A673 (cell line): ENCODE measurements at regions not wholly inside any gene's neighbourhood (a gene's known extent, or its start where the extent isn't known, plus 50 kb on each side); places are given as distances from the start of the nearest gene placed in this dataset.

Source experiments
- BruUV-seq: library from RNA; stranded (reverse); fragments of 400-500 nt; replicated peaks from 2 replicates; lab custom pipeline; 2021; lab: Mats Ljungman, UMichigan
- CTCF ChIA-PET: fragments of 300-600 bp; sonication (Branson Sonifier 250); formaldehyde crosslinking; loops from one replicate; lab custom pipeline; 2022; ENCODE audit warnings: antibody characterized with exemption; lab: Charles Lee
- POLR2A ChIA-PET: fragments of 300-600 bp; sonication (Branson Sonifier 250); formaldehyde crosslinking; loops from one replicate; lab custom pipeline; 2022; ENCODE audit warnings: antibody characterized with exemption; ENCODE audit not compliant: low non-redundant PET; lab: Charles Lee
- DNase-seq: peaks from one replicate; pipeline ENCODE4 v3.0.0-alpha.2; 2015; ENCODE audit warnings: low spot score
- H3K27ac ChIP-seq: fragments of 200-600 bp; sonication (generic); 2 replicates; pipeline ENCODE4 v1.5.1; 2016; ENCODE audit warnings: mixed run types, low read depth, mild to moderate bottlenecking, mixed read lengths, antibody characterized with exemption, low read length; ENCODE audit not compliant: poor library complexity, severe bottlenecking
- H3K27me3 ChIP-seq: fragments of 200-600 bp; sonication (generic); replicated peaks from 2 replicates; pipeline ENCODE4 v1.6.1; 2017; ENCODE audit warnings: mixed run types, low read depth, mild to moderate bottlenecking, mixed read lengths, antibody characterized with exemption, low read length; ENCODE audit not compliant: insufficient read depth, poor library complexity
- H3K36me3 ChIP-seq: fragments of 200-600 bp; sonication (generic); 2 replicates; pipeline ENCODE4 v1.6.1; 2016; ENCODE audit warnings: mixed run types, mild to moderate bottlenecking, mixed read lengths, antibody characterized with exemption, low read length; ENCODE audit not compliant: insufficient read depth, poor library complexity, severe bottlenecking
- H3K4me1 ChIP-seq: fragments of 200-600 bp; sonication (generic); 2 replicates; pipeline ENCODE4 v1.6.1; 2017; ENCODE audit warnings: mixed run types, mild to moderate bottlenecking, mixed read lengths, antibody characterized with exemption, low read length; ENCODE audit not compliant: insufficient read depth, poor library complexity, severe bottlenecking
- H3K4me3 ChIP-seq: fragments of 200-600 bp; sonication (generic); 2 replicates; pipeline ENCODE4 v1.5.1; 2016; ENCODE audit warnings: low read depth, mixed run types, mild to moderate bottlenecking, mixed read lengths, low read length; ENCODE audit not compliant: poor library complexity, severe bottlenecking
- H3K9me3 ChIP-seq: fragments of 200-600 bp; sonication (generic); 2 replicates; pipeline ENCODE4 v1.6.1; 2016; ENCODE audit warnings: mixed run types, low read depth, mild to moderate bottlenecking, mixed read lengths, antibody characterized with exemption, low read length; ENCODE audit not compliant: poor library complexity, severe bottlenecking
- EZH2 ChIP-seq: fragments of 200-600 bp; sonication (generic); IDR thresholded peaks from 2 replicates; pipeline ENCODE4 v1.6.1; 2017; ENCODE audit warnings: borderline replicate concordance, low read depth, mild to moderate bottlenecking, mixed read lengths, antibody characterized with exemption, low read length; ENCODE audit not compliant: poor library complexity, severe bottlenecking
- intact Hi-C: fragments of 100-400 bp; cut with micrococcal nuclease; formaldehyde crosslinking; loops from one replicate; pipeline ENCODE4 v1.10.0; 2022; ENCODE audit not compliant: unreplicated experiment
- TF ChIP-seq, protein P1 (sequence below): fragments of 300-800, 200-600 bp; sonication (generic); conservative IDR thresholded peaks from 2 replicates; pipeline ENCODE4 v1.5.1; 2017; ENCODE audit warnings: low read depth, mild to moderate bottlenecking, antibody characterized with exemption, low read length, moderate library complexity, mixed read lengths

- no peak for DNase-seq
- ChIA-PET CTCF (no interaction called here), POLR2A (no interaction called here)
These were observed 998.1 kb upstream of the TMEM132C start for GRCh38 chr12:127268706-127269425.

GRCh38 chr12:127270193-127270592, 996.8 kb upstream of the TMEM132C start:
- ChIA-PET CTCF (no interaction called here), POLR2A (no interaction called here)
- intact Hi-C loops = no loop called here
- H3K27ac ChIP-seq = no peak overlapping the region
- no peaks in the 10 kb centered on the region for H3K27me3 ChIP-seq
- H3K9me3 ChIP-seq = no peaks in the 10 kb centered on the region
- H3K36me3 ChIP-seq = no peaks in the 10 kb centered on the region
- DNase-seq = no peak
- BruUV-seq = no TSS peak
- no peak for TF ChIP-seq EZH2
- peaks cover 8% of the 10 kb centered on the region for H3K4me1 ChIP-seq
- no peak overlapping the region for H3K4me3 ChIP-seq

More at GRCh38 chr12:127268706-127269425, 998.1 kb upstream of the TMEM132C start:
- peaks cover 8% of the 10 kb centered on the region for H3K4me1 ChIP-seq
- no peaks in the 10 kb centered on the region for H3K36me3 ChIP-seq
- H3K9me3 ChIP-seq = no peaks in the 10 kb centered on the region
- no TSS peak for BruUV-seq
- H3K27me3 ChIP-seq = no peaks in the 10 kb centered on the region
- no peak for TF ChIP-seq EZH2
- TF ChIP-seq, protein P1, sequence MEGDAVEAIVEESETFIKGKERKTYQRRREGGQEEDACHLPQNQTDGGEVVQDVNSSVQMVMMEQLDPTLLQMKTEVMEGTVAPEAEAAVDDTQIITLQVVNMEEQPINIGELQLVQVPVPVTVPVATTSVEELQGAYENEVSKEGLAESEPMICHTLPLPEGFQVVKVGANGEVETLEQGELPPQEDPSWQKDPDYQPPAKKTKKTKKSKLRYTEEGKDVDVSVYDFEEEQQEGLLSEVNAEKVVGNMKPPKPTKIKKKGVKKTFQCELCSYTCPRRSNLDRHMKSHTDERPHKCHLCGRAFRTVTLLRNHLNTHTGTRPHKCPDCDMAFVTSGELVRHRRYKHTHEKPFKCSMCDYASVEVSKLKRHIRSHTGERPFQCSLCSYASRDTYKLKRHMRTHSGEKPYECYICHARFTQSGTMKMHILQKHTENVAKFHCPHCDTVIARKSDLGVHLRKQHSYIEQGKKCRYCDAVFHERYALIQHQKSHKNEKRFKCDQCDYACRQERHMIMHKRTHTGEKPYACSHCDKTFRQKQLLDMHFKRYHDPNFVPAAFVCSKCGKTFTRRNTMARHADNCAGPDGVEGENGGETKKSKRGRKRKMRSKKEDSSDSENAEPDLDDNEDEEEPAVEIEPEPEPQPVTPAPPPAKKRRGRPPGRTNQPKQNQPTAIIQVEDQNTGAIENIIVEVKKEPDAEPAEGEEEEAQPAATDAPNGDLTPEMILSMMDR = no peak
- H3K4me3 ChIP-seq = no peak overlapping the region
- intact Hi-C loops = no loop called here
- no peak overlapping the region for H3K27ac ChIP-seq

GRCh38 chr12:127271776-127272175, 995.2 kb upstream of the TMEM132C start:
- no TSS peak for BruUV-seq
- H3K4me1 ChIP-seq = peaks cover 8% of the 10 kb centered on the region
- no peak overlapping the region for H3K4me3 ChIP-seq
- no peaks in the 10 kb centered on the region for H3K27me3 ChIP-seq
- intact Hi-C loops = no loop called here
- POLR2A ChIA-PET = no interaction called here
- H3K9me3 ChIP-seq = no peaks in the 10 kb centered on the region
- no peaks in the 10 kb centered on the region for H3K36me3 ChIP-seq
- DNase-seq = no peak
- CTCF ChIA-PET = no interaction called here
- TF ChIP-seq EZH2 = no peak
- TF ChIP-seq, protein P1 = no peak
- no peak overlapping the region for H3K27ac ChIP-seq

GRCh38 chr12:127272864-127273263, 994.1 kb upstream of the TMEM132C start:
- TF ChIP-seq, protein P1 = no peak
- no peak for TF ChIP-seq EZH2
- no TSS peak for BruUV-seq
- H3K27me3 ChIP-seq = no peaks in the 10 kb centered on the region
- H3K4me3 ChIP-seq = no peak overlapping the region
- ChIA-PET CTCF (no interaction called here), POLR2A (no interaction called here)
- H3K36me3 ChIP-seq = no peaks in the 10 kb centered on the region
- intact Hi-C loops = no loop called here
- peaks cover 8% of the 10 kb centered on the region for H3K4me1 ChIP-seq
- no peak for DNase-seq
- no peaks in the 10 kb centered on the region for H3K9me3 ChIP-seq
- H3K27ac ChIP-seq = no peak overlapping the region
